ENCODE measurements at regions not wholly inside any gene's neighbourhood (a gene's known extent, or its start where the extent isn't known, plus 50 kb on each side); places are given as distances from the start of the nearest gene placed in this dataset.

GRCh38 chr6:40713002-40713719, 126.0 kb upstream of the LRFN2 start:
- Histone ChIP-seq H3K9me3 (ENCODE audit: low read depth, low read length) (no peaks in the 10 kb centered on the region), H3K4me3 (no peak overlapping the region), H3K36me3 (ENCODE audit: insufficient read depth, low read length) (no peaks in the 10 kb centered on the region), H3K9ac (ENCODE audit: insufficient read length) (no peak overlapping the region), H3K27ac (no peak overlapping the region)
- DNase-seq (ENCODE audit: low read depth, low spot score), result no peak
- no peak for TF ChIP-seq FOXP2 (optimal IDR thresholded peaks at IDR 0.05; ENCODE audit: control extremely low read depth, extremely low read length, insufficient read depth)
- no peak for TF ChIP-seq POLR2AphosphoS5 (IDR thresholded peaks at IDR 0.05; ENCODE audit: borderline replicate concordance, low read depth, low read length)
- no peak for TF ChIP-seq EZH2 (IDR thresholded peaks at IDR 0.05)

GRCh38 chr6:40710626-40711330, 123.6 kb upstream of the LRFN2 start:
- TF ChIP-seq EZH2 (IDR thresholded peaks at IDR 0.05) (no peak), FOXP2 (optimal IDR thresholded peaks at IDR 0.05; ENCODE audit: control extremely low read depth, extremely low read length, insufficient read depth) (no peak), POLR2AphosphoS5 (IDR thresholded peaks at IDR 0.05; ENCODE audit: borderline replicate concordance, low read depth, low read length) (no peak)
- H3K36me3 ChIP-seq (ENCODE audit: insufficient read depth, low read length), result no peaks in the 10 kb centered on the region
- H3K9ac ChIP-seq (ENCODE audit: insufficient read length), result no peak overlapping the region
- no peak for DNase-seq (ENCODE audit: low read depth, low spot score)
- H3K9me3 ChIP-seq (ENCODE audit: low read depth, low read length), result no peaks in the 10 kb centered on the region
- H3K27ac ChIP-seq, result no peak overlapping the region
- no peak overlapping the region for H3K4me3 ChIP-seq

GRCh38 chr6:40708049-40708448, 120.9 kb upstream of the LRFN2 start:
- no peak for DNase-seq (ENCODE audit: low read depth, low spot score)
- Histone ChIP-seq H3K27ac (no peak overlapping the region), H3K9me3 (ENCODE audit: low read depth, low read length) (no peaks in the 10 kb centered on the region), H3K9ac (ENCODE audit: insufficient read length) (no peak overlapping the region), H3K4me3 (no peak overlapping the region), H3K36me3 (ENCODE audit: insufficient read depth, low read length) (no peaks in the 10 kb centered on the region)
- no peak for TF ChIP-seq POLR2AphosphoS5 (IDR thresholded peaks at IDR 0.05; ENCODE audit: borderline replicate concordance, low read depth, low read length)

- no peak overlapping the region for H3K9ac ChIP-seq (ENCODE audit: insufficient read length)
- TF ChIP-seq FOXP2 (optimal IDR thresholded peaks at IDR 0.05; ENCODE audit: control extremely low read depth, extremely low read length, insufficient read depth), result no peak
- TF ChIP-seq EZH2 (IDR thresholded peaks at IDR 0.05), result no peak
- TF ChIP-seq POLR2AphosphoS5 (IDR thresholded peaks at IDR 0.05; ENCODE audit: borderline replicate concordance, low read depth, low read length), result no peak
- H3K36me3 ChIP-seq (ENCODE audit: insufficient read depth, low read length), result no peaks in the 10 kb centered on the region
Observed at GRCh38 chr6:40706178-40706577, 119.0 kb upstream of the LRFN2 start.

GRCh38 chr6:40705354-40705753, 118.2 kb upstream of the LRFN2 start:
- Histone ChIP-seq H3K36me3 (ENCODE audit: insufficient read depth, low read length) (no peaks in the 10 kb centered on the region), H3K9me3 (ENCODE audit: low read depth, low read length) (no peaks in the 10 kb centered on the region), H3K4me3 (no peak overlapping the region), H3K9ac (ENCODE audit: insufficient read length) (no peak overlapping the region), H3K27ac (no peak overlapping the region)
- TF ChIP-seq EZH2 (IDR thresholded peaks at IDR 0.05), result no peak
- TF ChIP-seq POLR2AphosphoS5 (IDR thresholded peaks at IDR 0.05; ENCODE audit: borderline replicate concordance, low read depth, low read length), result no peak
- TF ChIP-seq FOXP2 (optimal IDR thresholded peaks at IDR 0.05; ENCODE audit: control extremely low read depth, extremely low read length, insufficient read depth), result no peak
- no peak for DNase-seq (ENCODE audit: low read depth, low spot score)

More at GRCh38 chr6:40706178-40706577, 119.0 kb upstream of the LRFN2 start:
- Histone ChIP-seq H3K4me3 (no peak overlapping the region), H3K27ac (no peak overlapping the region), H3K9me3 (ENCODE audit: low read depth, low read length) (no peaks in the 10 kb centered on the region)
- no peak for DNase-seq (ENCODE audit: low read depth, low spot score)

- Histone ChIP-seq H3K27ac (no peak overlapping the region), H3K9me3 (ENCODE audit: low read depth, low read length) (no peaks in the 10 kb centered on the region), H3K9ac (ENCODE audit: insufficient read length) (no peak overlapping the region), H3K4me3 (no peak overlapping the region), H3K36me3 (ENCODE audit: insufficient read depth, low read length) (no peaks in the 10 kb centered on the region)
- TF ChIP-seq EZH2 (IDR thresholded peaks at IDR 0.05) (no peak), FOXP2 (optimal IDR thresholded peaks at IDR 0.05; ENCODE audit: control extremely low read depth, extremely low read length, insufficient read depth) (no peak), POLR2AphosphoS5 (IDR thresholded peaks at IDR 0.05; ENCODE audit: borderline replicate concordance, low read depth, low read length) (no peak)
- DNase-seq (ENCODE audit: low read depth, low spot score), result no peak
Observed at GRCh38 chr6:40701352-40702007, 114.3 kb upstream of the LRFN2 start.

- H3K36me3 ChIP-seq (ENCODE audit: insufficient read depth, low read length), result no peaks in the 10 kb centered on the region
- no peaks in the 10 kb centered on the region for H3K9me3 ChIP-seq (ENCODE audit: low read depth, low read length)
- TF ChIP-seq POLR2AphosphoS5 (IDR thresholded peaks at IDR 0.05; ENCODE audit: borderline replicate concordance, low read depth, low read length) (no peak), FOXP2 (optimal IDR thresholded peaks at IDR 0.05; ENCODE audit: control extremely low read depth, extremely low read length, insufficient read depth) (no peak), EZH2 (IDR thresholded peaks at IDR 0.05) (no peak)
- H3K4me3 ChIP-seq, result no peak overlapping the region
- no peak for DNase-seq (ENCODE audit: low read depth, low spot score)
- no peak overlapping the region for H3K9ac ChIP-seq (ENCODE audit: insufficient read length)
- no peak overlapping the region for H3K27ac ChIP-seq
Observed at GRCh38 chr6:40700006-40700580, 112.9 kb upstream of the LRFN2 start.

GRCh38 chr6:40695750-40696415, 108.7 kb upstream of the LRFN2 start:
- no peak overlapping the region for H3K27ac ChIP-seq
- no peak overlapping the region for H3K9ac ChIP-seq (ENCODE audit: insufficient read length)
- no peak overlapping the region for H3K4me3 ChIP-seq
- no peak for TF ChIP-seq EZH2 (IDR thresholded peaks at IDR 0.05)
- no peak for TF ChIP-seq FOXP2 (optimal IDR thresholded peaks at IDR 0.05; ENCODE audit: control extremely low read depth, extremely low read length, insufficient read depth)
- no peak for TF ChIP-seq POLR2AphosphoS5 (IDR thresholded peaks at IDR 0.05; ENCODE audit: borderline replicate concordance, low read depth, low read length)
- H3K9me3 ChIP-seq (ENCODE audit: low read depth, low read length), result no peaks in the 10 kb centered on the region
- H3K36me3 ChIP-seq (ENCODE audit: insufficient read depth, low read length), result no peaks in the 10 kb centered on the region
- DNase-seq (ENCODE audit: low read depth, low spot score), result no peak

Measured in SK-N-MC (cell line).